Activated CD4-positive, CD25-positive, alpha-beta regulatory T cell treated with anti-CD3 and anti-CD28 coated beads, Interleukin-2, amount 50 U/mL, for 72 hours (primary cell): ENCODE measurements at regions not wholly inside any gene's neighbourhood (a gene's known extent, or its start where the extent isn't known, plus 50 kb on each side); places are given as distances from the start of the nearest gene placed in this dataset.
"Not testable (repeated sequence)": the region's sequence is repeated elsewhere in the genome, so short reads cannot be mapped to it uniquely, and the experiment has no call there.

ENCODE experiments used
- DNase-seq: peaks from one replicate; pipeline ENCODE4 v3.0.0; 2021

DNA sequence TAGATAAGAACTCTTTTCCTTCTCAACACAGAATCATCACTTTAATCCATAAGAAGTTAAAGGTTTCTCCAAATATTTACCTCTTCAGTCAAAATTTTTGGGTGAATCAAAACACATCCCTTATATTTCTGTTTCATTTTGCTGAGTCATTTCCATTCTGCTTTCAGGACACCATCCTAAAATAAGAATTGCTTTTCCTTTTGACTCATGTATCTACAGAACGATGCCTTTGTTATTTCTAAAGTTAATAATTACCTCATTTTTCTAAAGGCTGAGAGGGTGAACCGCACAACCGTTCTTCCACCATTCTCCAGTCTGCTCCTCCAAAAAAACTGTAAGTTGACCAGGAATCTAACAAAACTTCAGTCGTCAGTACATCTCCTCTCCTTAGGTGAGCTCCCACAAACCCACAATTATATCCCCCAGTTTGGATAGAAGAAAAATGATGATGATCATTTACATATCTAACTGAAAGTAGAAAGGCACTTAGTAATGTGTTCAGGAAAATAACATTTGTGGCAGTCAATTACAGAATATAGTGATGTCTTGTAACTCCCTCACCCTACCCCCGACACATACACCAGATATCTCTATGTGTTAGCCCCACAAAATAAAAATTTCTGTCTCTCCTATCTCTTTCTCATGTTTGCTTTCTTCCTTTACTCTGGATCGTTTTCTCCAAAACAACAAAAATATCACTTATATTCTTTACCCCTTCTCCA is 162.5 kb downstream of the RAD51AP2 start:
- DNase-seq, result no peak

DNA sequence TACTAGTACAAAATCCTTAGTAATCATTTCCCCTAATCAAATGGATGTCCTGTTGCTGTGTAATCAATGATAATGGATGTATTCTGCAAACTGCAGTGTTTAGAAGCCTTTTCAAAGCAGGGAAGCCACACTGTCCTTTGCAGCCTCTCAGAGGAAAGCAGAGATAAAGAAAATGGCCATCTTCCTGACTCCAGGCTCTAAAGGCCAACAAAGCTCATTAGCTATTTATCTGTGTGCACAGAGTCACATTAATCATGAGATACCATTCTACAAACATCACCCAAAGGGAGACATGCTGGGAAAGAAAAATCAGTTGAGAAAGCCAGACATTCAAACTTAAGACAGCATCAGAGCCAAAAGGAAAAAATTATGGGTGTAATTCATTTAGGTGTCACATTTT is 165.0 kb downstream of the RAD51AP2 start:
- DNase-seq, result no peak

DNA sequence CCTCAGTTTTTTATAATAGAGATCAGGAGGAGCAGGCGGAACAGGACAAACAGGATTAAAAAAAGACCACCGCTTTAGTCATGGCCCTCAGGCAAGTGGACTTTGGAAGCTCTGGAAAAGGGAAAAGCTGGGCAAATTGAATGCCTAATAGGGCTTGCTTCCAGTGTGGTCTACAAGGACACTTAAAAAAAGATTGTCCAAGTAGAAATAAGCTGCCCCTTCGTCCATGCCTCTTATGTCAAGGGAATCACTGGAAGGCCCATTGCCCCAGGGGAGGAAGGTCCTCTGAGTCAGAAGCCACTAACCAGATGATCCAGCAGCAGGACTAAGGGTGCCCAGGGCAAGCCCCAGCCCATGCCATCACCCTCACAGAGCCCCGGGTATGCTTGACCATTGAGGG is 175.5 kb downstream of the RAD51AP2 start:
- not testable (repeated sequence) for DNase-seq

DNA sequence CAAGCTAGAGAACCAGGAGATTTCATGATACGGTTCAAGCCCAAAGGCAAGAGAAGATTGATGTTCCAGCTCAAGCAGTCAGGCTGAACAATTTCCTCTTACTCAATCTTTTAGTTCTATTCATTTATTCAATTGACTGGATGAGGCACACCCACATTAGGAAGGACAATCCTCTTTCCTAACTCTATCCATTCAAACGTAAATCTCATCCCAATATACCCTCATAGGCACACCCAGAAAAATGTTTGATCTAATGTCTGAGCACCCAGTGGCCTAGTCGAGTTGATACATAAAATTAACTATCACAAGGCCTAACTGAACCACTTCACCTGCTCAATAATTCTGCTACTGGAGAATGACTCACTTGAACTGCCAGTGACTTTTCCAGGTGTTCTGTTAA is 180.7 kb downstream of the RAD51AP2 start:
- no peak for DNase-seq

DNA sequence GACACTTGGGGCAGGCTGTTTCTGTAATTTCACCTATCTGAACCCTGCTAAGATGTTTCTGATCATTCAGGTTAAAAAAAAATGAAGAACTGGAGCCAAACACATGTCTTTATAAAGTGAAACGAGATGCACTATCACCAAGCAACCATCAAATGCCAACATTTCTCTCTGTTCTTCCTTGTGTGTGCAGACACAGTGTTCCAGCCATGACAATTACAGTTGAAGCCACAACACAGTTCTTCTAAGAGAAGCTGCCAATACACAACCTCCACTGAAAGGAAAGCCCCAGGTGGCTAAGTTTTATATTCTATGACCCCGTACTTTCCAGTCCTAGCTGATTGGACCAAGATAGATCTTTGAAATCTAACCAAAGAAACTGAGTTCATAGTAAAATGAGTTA is 181.8 kb downstream of the RAD51AP2 start:
- DNase-seq, result no peak

DNA sequence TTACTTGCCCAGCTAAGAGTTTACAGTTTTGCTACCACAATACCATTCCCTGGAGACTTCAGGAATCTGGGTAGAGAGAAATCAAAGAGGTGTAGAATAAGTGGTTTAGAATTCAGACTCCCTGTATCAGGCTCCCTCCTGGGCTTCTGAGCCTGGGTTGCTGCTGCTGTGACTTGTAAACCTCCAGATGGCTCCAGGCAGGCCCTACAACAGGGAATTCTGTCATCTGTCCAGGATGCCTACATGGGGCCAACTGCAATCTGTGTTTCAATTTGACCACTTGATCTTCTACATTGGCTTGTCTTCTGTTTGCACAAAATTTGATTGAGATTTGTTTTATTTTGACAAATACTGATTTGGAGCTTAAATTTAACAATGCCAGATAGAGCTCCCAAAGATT is 183.9 kb downstream of the RAD51AP2 start:
- DNase-seq, result no peak

DNA sequence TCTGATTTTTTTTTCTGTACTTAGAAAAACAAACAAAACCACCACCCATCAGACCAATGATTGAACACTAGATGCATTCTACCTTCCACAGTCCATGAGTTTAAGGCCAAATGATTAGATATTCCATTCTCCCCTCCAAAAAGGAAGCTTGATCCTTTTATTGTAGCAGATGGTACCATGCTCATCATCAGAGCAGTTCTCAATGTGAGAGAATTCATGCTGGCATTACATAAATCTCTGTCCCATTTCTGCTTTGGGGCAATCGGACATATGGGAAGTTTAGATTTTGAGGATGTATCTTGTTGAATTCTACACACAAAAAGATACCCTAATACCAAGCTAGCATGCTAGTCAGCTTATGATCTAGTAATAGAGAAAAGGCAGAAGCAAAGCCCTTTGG is 186.6 kb downstream of the RAD51AP2 start:
- DNase-seq, result no peak

DNA sequence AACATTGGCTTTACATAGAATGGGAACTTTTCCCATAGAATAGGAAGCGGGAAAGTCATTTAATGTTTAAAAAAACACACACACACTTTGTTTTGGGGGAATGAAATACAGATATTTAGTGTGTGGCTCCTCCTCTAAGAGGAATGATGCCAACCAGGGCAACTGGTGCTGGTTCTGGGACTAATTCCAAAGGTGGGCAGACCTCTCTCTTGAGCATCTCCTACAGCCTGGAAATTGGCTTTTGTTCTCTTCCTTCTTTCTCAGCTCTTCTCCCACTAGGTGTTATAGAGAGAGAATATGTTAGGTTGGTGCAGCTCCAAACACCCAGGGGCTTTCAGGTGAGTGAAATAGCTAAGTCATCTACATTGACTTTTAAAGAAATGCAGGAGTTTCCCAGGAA is 190.1 kb downstream of the RAD51AP2 start:
- DNase-seq, result no peak

DNA sequence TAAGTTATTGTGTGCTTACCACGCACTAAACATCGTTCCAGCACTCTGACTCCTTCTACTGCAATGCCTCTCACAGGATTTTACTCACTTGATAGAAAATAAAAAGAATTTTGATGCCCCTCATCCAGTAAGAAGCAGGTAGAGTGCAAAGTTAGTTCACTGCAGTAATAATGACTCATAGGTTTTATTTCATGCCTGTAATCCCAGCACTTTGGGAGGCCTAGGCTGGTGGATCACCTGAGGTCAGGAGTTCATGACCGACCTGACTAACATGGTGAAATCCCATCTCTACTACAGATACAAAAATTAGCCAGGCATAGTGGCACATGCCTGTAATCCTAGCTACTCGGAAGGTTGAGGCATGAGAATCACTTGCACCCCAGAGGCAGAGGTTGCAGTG is 190.6 kb downstream of the RAD51AP2 start:
- no peak for DNase-seq

DNA sequence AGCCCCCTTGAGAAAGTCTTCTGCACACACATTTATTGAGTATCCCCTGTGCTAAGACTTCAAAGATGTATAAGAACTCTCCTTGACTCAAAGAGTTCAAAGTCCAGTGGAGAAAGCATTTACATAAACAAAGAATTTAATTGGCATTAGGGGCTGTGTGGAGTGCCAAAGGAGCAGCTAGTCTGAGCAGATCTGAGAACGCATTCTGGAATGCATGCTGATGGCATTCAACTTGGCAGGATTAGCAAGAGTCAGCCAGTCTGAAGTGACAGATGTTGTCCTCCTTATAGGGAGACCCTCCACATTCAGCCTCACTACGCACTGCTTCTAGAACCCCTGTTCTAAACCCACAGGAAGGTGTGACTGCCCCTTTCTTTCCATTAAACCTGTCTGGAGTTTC is 191.5 kb downstream of the RAD51AP2 start:
- DNase-seq, result no peak

DNA sequence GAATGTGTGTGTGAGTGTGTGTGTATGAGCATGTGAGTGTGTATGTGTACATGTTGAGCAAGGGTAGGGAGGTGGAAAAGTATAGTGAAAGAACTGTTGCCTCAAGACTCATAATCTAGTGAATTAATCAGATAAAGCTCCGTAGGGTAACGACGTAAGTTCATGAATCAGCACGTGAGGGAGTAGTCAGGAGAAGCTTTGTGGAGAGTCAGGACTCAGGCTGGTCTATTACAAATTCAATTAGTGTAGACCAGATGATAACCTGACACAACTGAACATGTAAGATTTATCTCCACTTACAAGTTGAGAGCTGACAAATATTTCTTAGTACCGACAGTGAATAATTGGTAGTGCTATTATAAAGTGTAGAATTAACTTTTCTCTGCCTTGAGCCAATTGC is 194.5 kb downstream of the RAD51AP2 start:
- DNase-seq, result no peak

DNA sequence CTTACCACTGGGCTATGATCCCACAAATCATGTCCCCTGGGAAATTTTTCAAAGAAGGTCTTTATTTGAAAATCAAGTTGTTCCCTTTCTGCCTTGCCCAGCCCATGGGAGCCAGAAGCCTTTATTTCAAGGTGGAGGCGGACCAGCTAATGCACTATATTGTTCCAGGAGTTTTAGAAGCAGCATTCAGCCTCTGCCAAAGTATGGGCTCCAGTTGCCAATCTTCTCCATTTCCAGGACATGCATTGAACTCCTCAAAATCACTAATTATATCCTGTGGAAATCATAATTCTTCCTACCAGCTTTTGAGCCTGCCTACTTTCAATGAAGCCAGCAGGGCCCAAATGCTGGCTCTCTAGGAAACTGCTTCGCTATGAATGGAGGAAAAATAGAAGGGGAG is 195.8 kb downstream of the RAD51AP2 start:
- DNase-seq, result no peak

DNA sequence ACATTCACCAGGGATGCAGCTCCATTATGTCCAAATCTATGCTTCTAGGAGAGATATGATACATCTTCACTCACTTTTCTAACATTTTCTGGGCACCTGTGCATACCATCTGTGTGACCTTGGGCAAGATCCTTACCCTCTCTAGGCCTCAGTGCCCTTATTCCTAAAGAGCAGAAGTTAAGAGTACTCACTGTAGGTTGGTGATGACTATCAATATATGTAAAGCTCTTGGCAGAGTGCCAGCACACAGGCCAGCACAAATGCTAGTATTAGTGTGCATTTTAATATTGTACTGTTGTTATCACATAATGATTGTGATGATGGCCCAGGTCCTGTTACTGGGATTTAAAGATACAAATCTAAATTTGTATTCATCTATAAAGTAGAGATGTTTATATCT is 199.2 kb downstream of the RAD51AP2 start:
- DNase-seq, result no peak

DNA sequence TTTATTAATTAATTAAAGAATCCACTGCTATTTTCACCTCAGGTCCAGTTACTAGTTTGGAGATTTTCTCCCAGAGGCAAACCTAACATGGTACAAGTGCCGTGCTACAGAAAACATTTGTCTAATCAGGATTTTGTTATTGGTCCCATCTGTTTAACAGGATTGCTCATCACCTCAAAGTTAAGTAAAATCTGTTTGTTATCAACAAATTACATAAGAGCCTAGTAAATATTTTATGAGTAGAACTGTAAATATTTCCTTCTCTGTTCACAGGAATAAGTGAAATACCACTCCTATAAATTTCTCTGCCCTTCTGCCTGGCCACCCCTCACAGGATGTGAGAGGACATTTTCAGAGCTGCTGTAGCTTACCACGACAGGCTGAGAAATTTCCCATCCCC is 200.2 kb downstream of the RAD51AP2 start:
- no peak for DNase-seq

DNA sequence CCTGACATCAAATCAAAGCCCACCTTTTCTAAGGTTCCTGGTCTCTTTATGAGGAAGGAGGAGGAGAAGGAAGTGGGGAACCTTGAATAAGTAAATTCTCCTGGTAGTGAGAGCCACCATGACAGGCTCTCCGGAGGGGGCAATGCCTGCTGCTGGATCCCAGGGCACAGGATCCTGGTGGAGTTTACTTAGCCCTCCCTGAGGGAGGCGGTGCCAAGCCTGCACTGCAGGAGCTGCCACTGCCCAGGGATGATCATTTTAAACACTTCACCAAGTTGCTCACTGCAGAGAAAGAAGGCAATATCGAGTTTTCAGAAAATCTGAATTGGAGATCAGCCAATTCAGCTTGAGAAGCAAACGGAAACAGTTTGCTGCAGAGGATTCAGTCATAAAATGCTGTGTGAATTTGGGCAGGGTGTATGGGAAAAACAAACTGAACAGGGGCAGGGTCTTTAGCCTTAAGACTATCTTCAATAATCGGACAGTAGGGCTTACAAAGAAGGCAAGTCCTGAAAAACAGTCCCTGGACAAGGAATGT is 200.7 kb downstream of the RAD51AP2 start:
- DNase-seq, result no peak

DNA sequence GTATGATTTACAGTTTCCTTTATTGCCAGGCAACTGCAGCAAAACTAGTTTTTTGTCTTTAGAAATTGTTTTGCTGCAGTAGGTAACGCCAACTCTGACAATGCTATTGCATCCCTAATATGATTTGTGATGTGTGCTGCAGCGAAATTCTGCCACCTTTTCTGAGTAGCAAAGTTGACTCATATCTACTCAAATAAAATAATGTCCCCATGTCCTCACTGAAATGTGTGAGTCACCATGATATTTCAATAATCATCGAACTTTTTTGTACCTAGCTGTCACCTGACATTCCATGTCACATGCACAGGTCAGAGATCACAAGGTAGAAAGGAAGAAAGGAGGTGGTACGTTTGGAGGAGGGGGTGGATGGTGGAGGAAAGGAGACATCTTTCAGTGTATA is 205.0 kb downstream of the RAD51AP2 start:
- no peak for DNase-seq

DNA sequence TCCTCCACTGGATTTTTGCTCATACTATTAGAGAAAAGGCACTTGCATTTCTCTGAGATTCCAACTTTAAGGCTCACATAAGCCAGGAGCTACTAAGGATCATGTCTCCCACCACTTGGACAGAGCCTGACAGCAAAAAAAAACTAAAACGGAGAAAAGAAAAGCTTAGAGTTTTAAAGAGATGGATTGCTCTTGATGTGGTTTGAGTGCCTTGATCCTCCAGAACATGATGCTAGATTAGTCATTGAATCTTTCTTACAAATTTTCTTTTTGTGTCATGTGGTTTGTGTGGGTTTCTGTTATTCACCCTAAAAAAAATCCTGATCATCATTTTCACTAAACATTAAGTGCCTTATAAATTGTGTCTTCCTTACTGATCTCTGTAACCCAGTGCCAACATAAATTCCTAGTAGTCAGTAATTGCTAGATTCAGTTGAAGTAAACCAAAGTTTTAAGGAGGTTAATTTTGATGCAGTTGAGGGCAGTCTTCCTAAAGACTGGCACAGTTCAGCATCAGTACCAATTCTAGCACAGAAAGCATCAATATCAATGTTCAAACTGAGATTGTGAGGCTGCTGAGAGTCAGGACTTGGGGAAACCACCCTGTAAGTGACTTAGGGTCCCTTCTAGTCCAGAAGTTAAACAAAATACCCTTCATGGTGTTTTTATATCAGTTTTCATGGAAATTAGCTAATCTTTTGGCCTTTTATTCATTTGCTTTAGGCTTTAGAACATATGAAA is 206.3 kb downstream of the RAD51AP2 start:
- no peak for DNase-seq

DNA sequence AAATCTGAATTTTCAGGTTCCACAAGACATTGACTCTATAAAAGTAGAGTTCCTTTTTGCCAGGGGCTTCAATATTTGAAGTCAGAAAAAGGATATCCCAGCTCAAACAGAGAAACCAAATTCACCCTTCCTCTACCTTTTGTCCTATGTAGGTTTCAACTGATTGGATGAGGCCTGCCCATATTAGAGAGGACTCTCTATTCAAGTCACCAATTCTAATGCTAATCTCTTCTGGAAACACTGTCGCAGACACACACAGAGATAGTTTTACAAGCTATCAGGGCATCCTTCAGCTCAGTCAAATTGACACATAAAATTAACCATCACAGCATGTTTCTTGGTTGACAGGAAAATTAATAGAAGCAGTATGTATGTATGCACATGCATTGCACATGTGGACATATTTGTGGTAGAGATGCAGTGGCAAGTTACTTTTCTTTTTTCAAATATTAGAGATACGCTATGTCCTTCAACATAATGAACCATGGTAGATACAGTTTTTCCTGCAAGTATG is 207.1 kb downstream of the RAD51AP2 start:
- DNase-seq, result no peak

DNA sequence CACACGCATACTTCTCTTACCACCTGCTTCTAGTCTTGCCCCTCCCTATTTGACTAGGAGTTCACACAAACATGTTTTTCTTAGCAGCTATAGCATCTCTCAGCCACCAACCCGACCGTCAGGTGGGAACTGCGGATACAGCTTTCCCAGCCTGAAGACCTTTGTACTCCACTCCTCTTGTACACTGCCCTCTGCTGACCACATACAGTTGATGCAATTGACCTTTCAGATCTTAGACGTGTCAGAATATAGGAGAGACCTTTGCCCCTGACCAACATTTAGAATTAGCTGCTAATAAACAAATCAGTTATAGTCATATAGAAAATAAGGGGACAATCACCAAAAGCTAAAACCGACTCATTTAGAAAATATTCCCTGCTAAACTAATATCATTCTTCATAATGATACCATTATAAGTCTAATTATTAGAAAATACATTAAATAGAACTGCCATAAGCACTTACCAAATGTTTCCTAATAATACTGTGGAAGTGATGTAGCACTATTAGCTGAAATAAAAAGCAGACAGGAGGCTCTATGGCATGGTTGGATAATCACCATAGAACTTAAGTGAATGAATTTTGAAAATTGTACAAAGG is 208.4 kb downstream of the RAD51AP2 start:
- DNase-seq, result no peak

DNA sequence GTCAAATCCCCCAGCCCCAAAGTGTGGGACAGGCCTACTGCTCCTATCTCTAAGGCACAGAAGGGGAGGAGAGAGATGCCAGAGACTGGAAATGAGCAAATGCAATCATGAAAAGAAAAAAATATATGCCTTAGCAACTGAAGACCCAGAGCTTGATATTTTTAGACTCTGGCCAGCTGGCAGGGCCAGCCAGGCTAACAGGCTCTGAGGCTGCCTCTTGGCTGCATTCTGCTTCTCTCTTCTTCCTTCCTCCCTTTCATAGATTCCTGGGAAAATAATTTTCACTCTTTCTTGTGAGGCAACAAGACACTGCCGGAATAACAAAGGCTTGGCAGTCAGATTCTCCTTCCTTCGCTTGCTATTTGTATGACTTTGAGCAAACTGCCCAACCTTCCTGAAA is 209.1 kb downstream of the RAD51AP2 start:
- no peak for DNase-seq

DNA sequence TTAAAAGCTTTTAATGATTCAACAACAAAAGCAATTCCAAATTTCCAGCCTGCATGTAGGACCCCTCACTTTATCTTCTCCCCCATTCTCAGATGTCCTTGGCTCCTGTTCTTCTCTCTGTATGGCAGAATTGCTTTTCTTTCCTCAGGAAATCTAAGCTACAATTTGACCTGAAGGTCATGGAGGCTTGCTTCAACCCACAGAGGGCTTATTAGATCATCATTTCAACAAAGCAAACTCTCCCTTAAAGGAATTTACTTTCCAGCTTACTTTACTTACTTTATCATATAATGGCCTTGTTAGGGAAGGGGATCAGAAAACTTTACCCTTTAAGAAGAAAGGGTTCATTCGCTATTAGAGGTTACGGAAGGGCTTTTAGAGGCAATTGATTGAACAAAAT is 211.5 kb downstream of the RAD51AP2 start:
- DNase-seq, result no peak

DNA sequence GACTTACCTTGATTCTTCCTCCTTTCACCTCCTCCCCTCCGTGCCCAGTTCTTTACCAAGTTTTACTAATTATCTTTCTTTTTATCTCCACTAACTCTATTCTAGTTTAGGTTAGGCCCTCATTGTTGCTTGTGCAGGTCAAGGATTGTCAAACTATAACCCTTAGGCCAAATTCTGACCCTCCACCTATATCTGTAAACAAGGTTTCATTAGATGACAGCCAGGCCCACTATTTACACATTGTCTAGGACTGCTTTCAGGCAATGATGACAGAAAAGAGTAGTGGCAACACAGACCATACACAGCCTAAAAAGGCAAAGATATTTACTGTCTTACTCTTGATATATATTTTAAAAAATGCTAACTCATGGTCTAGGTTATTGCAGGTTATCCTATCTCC is 212.0 kb downstream of the RAD51AP2 start:
- DNase-seq, result no peak

DNA sequence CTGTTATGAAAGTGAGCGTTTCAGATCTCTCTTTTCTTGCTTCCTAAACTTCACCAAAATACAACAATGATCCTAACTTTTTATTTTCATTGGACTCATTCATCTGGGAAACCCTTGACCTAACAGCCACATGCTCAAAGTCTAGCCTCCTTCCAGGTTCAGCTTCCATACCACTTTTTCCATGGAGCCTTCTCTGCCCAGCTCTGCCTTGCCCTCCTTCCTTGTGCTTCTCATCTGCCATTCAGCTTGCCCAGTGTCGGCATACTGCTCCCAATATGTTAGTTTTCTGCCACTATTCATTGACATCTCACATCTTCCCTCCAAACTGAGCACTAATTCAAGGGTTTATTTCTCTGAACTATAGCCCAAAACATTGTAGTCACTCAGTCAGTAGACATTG is 214.7 kb downstream of the RAD51AP2 start:
- no peak for DNase-seq

DNA sequence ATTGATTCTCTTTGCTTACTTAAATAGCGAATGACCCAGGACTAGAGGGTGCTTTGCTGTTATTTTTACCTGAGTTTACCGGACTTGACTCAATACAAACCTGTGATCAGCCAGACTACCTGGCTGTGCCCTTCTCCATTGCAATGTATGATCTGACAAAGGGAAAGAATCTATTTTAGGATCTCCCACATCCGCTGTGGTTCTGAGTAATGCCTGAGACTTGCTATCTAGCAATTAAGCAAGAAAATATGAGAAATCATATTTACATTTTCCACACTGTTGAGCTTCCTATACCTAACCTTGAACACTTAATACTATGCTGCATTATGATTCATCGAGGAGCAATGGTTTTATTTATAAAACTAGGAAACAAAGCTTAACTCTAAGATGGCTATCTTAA is 215.2 kb downstream of the RAD51AP2 start:
- no peak for DNase-seq
